Esophagus (tissue), 2 donors: ENCODE measurements at regions not wholly inside any gene's neighbourhood (a gene's known extent, or its start where the extent isn't known, plus 50 kb on each side); places are given as distances from the start of the nearest gene placed in this dataset.

ENCODE experiments used
- H3K27ac ChIP-seq, 2 donors: one replicate each; pipeline ENCODE4 v1.5.1; 2013; ENCODE audit warnings: low read depth in 2 of 2, mild to moderate bottlenecking in 2 of 2, inconsistent platforms in 1 of 2, low read length in 1 of 2, moderate library complexity in 1 of 2
- H3K27me3 ChIP-seq, 2 donors: one replicate each; pipeline ENCODE4 v1.6.1; 2013; ENCODE audit warnings: low read length in 2 of 2, control low read depth in 1 of 2, mild to moderate bottlenecking in 1 of 2; ENCODE audit not compliant: insufficient read depth in 2 of 2, control insufficient read depth in 1 of 2
- H3K36me3 ChIP-seq, 2 donors: one replicate each; pipeline ENCODE4 v1.6.1; 2013; ENCODE audit warnings: low read length in 1 of 2; ENCODE audit not compliant: control insufficient read depth in 2 of 2, insufficient read depth in 2 of 2
- H3K4me1 ChIP-seq, 2 donors: one replicate each; pipeline ENCODE4 v1.6.1; 2013; ENCODE audit warnings: low read length in 1 of 2; ENCODE audit not compliant: control insufficient read depth in 2 of 2, insufficient read depth in 2 of 2
- H3K4me3 ChIP-seq, 2 donors: one replicate each; pipeline ENCODE4 v1.5.1; 2013; ENCODE audit warnings: low read length in 2 of 2, mild to moderate bottlenecking in 2 of 2, low read depth in 1 of 2, moderate library complexity in 1 of 2
- H3K9me3 ChIP-seq, 2 donors: one replicate each; pipeline ENCODE4 v1.6.1; 2013; ENCODE audit warnings: mild to moderate bottlenecking in 2 of 2, low read depth in 1 of 2, low read length in 1 of 2, moderate library complexity in 1 of 2; ENCODE audit not compliant: control insufficient read depth in 2 of 2, insufficient read depth in 1 of 2
- WGBS, 2 donors: extraction: QIAGEN DNeasy Blood & Tissue Kit; methylation state at CpG; one replicate each; pipeline ENCODE4 v1.1.7; 2013; 5-methylcytosine and 5-hydroxymethylcytosine counted together
- donor health status: healthy with polysubstance abuse.
- donor health status: Bipolar disorder and iron deficiency.

DNA sequence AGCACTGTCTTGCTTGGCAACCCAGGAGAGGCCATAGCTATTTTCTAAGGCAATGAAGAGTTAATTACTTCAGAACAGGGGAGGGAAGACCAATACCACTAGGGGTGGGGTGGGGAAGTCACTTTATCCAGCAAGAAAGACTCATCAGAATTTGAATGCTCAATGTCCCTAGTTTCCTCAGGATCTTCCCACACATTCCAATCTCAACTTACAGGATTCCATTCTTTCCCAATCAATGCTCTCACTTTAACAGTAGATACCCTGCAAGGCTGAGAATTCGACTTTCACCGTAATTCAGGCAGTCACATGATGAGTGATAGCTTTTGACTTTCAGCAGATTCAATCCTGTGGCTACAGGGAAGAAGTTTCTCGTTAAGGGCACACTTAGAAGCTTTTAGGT is 526.6 kb upstream of the SEL1L start:
- no peak overlapping the region for H3K4me3 ChIP-seq
- no peaks in the 10 kb centered on the region for H3K36me3 ChIP-seq
- no peak overlapping the region for H3K27ac ChIP-seq
- H3K9me3 ChIP-seq, result no peaks in the 10 kb centered on the region
- H3K27me3 ChIP-seq, result no peaks in the 10 kb centered on the region
- WGBS, 2 donors, result 57 to 64% methylated on average over 3 of the region's 3 CpGs
- no peaks in the 10 kb centered on the region for H3K4me1 ChIP-seq

GRCh38 chr14:82067221-82067875 is 533.7 kb upstream of the SEL1L start:
- no peaks in the 10 kb centered on the region for H3K9me3 ChIP-seq
- H3K4me1 ChIP-seq, result no peaks in the 10 kb centered on the region
- 69 to 70% methylated on average over 11 of the region's 11 CpGs for WGBS, 2 donors
- H3K27ac ChIP-seq, result no peak overlapping the region
- H3K27me3 ChIP-seq, result no peaks in the 10 kb centered on the region
- H3K4me3 ChIP-seq, result no peak overlapping the region
- no peaks in the 10 kb centered on the region for H3K36me3 ChIP-seq

DNA sequence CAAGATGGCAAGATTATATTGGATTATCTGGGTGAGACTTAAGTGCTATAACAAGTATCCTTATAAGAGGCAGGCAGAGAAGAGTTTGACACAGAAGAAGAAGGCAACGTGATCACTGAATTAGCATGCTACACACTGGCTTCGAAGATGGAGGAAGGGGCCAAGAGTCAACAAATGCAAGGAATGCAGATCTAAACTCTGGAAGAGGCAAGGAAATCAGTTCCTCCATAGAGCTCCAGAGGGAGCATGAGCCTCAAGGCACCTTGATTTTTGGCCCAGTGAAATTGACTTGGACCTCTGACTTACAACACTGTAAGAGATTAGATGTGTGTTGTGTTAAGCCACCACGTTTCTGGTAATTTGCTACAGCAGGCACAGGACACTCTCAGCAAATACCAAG is 536.4 kb upstream of the SEL1L start:
- no peaks in the 10 kb centered on the region for H3K4me1 ChIP-seq
- WGBS, 2 donors, result 51 to 59% methylated on average over 3 of the region's 3 CpGs
- H3K27me3 ChIP-seq, result no peaks in the 10 kb centered on the region
- no peak overlapping the region for H3K4me3 ChIP-seq
- no peak overlapping the region for H3K27ac ChIP-seq
- H3K9me3 ChIP-seq, result no peaks in the 10 kb centered on the region
- H3K36me3 ChIP-seq, result no peaks in the 10 kb centered on the region

DNA sequence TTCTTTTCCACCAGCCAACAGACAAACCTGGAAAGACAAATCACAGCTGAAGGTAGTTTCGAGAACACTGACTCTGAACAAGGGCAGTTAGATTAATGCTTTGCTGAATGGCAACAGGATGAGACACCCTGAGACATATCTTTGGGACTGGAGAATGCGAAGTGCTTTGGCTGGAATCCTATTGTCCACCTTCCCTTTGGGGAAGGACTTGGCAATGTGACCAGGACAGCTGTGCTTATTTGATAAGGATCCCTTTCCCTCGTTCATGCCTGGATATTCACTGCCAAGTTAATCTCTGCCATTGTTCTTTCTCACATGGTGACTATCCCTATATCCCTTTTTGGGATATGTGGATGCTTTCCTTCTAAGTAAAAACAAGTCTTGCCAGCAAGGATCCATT is 537.1 kb upstream of the SEL1L start:
- Histone ChIP-seq H3K4me1 (no peaks in the 10 kb centered on the region), H3K27ac (no peak overlapping the region), H3K9me3 (no peaks in the 10 kb centered on the region), H3K27me3 (no peaks in the 10 kb centered on the region), H3K36me3 (no peaks in the 10 kb centered on the region), H3K4me3 (no peak overlapping the region)
- 48 to 58% methylated on average over 3 of the region's 3 CpGs for WGBS, 2 donors

GRCh38 chr14:82073547-82073946 is 539.9 kb upstream of the SEL1L start:
- no peaks in the 10 kb centered on the region for H3K4me1 ChIP-seq
- WGBS, 2 donors, result 68 to 74% methylated on average over 2 of the region's 2 CpGs

GRCh38 chr14:82075566-82075965 is 541.9 kb upstream of the SEL1L start:
- no peaks in the 10 kb centered on the region for H3K27me3 ChIP-seq

More at GRCh38 chr14:82073547-82073946, 539.9 kb upstream of the SEL1L start:
- H3K27me3 ChIP-seq, result no peaks in the 10 kb centered on the region
- H3K4me3 ChIP-seq, result no peak overlapping the region
- no peaks in the 10 kb centered on the region for H3K9me3 ChIP-seq
- H3K27ac ChIP-seq, result no peak overlapping the region
- no peaks in the 10 kb centered on the region for H3K36me3 ChIP-seq

DNA sequence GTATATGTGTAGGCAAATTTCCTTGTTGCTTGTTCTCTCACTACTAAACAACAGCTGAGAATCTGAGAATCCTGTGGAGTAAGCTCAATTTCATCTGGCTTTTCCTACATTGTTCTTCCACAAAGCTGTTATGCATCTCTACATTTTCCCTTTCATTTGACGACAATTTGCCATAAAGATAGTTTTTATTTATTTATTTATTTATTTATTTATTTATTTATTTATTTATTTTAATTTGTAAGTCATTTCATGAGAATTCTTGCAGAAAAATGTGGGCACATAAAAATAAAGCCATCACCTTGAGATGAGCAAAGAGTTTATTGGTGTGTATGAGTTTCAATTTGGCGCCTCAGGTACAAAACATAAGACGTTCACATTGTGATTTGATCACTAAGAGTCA is 545.9 kb upstream of the SEL1L start:
- 90 to 93% methylated on average over 3 of the region's 3 CpGs for WGBS, 2 donors
- no peaks in the 10 kb centered on the region for H3K9me3 ChIP-seq
- H3K4me3 ChIP-seq, result no peak overlapping the region
- no peaks in the 10 kb centered on the region for H3K36me3 ChIP-seq
- no peak overlapping the region for H3K27ac ChIP-seq
- no peaks in the 10 kb centered on the region for H3K27me3 ChIP-seq
- no peaks in the 10 kb centered on the region for H3K4me1 ChIP-seq

More at GRCh38 chr14:82075566-82075965, 541.9 kb upstream of the SEL1L start:
- H3K4me1 ChIP-seq, result no peaks in the 10 kb centered on the region
- no peak overlapping the region for H3K4me3 ChIP-seq
- no peak overlapping the region for H3K27ac ChIP-seq
- no peaks in the 10 kb centered on the region for H3K36me3 ChIP-seq
- no peaks in the 10 kb centered on the region for H3K9me3 ChIP-seq
- WGBS, 2 donors, result 11% methylated on average over 3 of the region's 3 CpGs

DNA sequence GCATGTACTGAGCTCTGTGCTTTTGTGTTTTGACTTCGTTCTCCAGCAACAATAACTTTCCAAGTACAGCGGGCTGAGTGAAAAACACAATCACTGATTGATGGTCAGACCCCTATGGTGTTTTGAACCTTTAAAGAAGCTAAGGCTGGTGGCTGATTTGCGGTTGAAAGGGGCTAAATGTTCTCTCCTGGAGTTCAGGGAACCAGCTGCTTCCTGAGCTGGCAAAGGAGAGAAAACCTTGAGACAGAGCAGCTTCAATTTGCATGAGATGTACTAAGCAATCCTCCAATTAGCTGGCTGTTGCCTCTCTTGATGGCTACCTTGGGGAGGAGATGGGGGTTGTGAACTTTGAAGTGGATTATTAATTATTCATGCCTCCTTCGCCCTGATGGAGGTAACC is 546.7 kb upstream of the SEL1L start:
- Histone ChIP-seq H3K9me3 (no peaks in the 10 kb centered on the region), H3K27ac (no peak overlapping the region), H3K27me3 (no peaks in the 10 kb centered on the region), H3K4me3 (no peak overlapping the region), H3K36me3 (no peaks in the 10 kb centered on the region), H3K4me1 (no peaks in the 10 kb centered on the region)
- WGBS, 2 donors, result 8 to 11% methylated on average over 4 of the region's 4 CpGs

DNA sequence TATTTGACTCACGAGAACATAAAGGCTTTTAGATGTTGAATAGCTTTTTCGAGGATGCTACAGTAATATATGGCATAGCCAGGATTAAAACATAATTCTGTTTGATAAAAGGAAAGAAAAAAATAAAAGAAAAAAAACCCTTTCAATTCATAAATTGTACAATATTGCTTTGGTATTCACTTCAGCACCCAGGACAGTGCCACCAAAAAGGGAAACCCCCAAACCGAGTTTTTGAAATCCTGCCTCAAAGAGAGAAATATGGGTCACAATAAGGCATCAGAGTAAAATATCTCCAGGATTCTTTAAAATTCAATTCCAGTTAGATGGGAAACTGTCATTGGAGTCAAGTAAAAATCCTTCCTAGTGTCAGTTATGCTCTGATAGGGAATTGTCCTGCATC is 551.2 kb upstream of the SEL1L start:
- Histone ChIP-seq H3K4me3 (no peak overlapping the region), H3K4me1 (no peaks in the 10 kb centered on the region), H3K27ac (no peak overlapping the region), H3K36me3 (no peaks in the 10 kb centered on the region), H3K27me3 (no peaks in the 10 kb centered on the region), H3K9me3 (no peaks in the 10 kb centered on the region)
- WGBS, 2 donors, result 55 to 56% methylated on average over 3 of the region's 3 CpGs

GRCh38 chr14:82091097-82091496 is 557.4 kb upstream of the SEL1L start:
- Histone ChIP-seq H3K27ac (no peak overlapping the region), H3K36me3 (no peaks in the 10 kb centered on the region), H3K9me3 (no peaks in the 10 kb centered on the region), H3K4me3 (no peak overlapping the region), H3K4me1 (no peaks in the 10 kb centered on the region), H3K27me3 (no peaks in the 10 kb centered on the region)
- 75 to 80% methylated on average over 2 of the region's 2 CpGs for WGBS, 2 donors
